GM12891 (cell line): ENCODE measurements at regions not wholly inside any gene's neighbourhood (a gene's known extent, or its start where the extent isn't known, plus 50 kb on each side); places are given as distances from the start of the nearest gene placed in this dataset.

ENCODE experiments used
- POLR2A ChIP-seq: IDR thresholded peaks from 2 replicates; pipeline ENCODE4 v1.6.1; 2011; ENCODE audit warnings: low read depth, low read length, control low read depth
- POLR2AphosphoS5 ChIP-seq: IDR thresholded peaks from 2 replicates; pipeline ENCODE4 v1.6.1; 2011; ENCODE audit warnings: low read depth, low read length, control low read depth
- SPI1 ChIP-seq: IDR thresholded peaks from 2 replicates; pipeline ENCODE4 v1.6.1; 2011; ENCODE audit warnings: low read depth, low read length, control low read depth
- TAF1 ChIP-seq: IDR thresholded peaks from 2 replicates; pipeline ENCODE4 v1.6.1; 2011; ENCODE audit warnings: low read depth, low read length, control low read depth

GRCh38 chrX:39469126-39469525, 628.6 kb downstream of the BCOR start:
- no peak for TF ChIP-seq TAF1
- no peak for TF ChIP-seq POLR2A
- no peak for TF ChIP-seq POLR2AphosphoS5
- no peak for TF ChIP-seq SPI1
